Stimulated activated CD8-positive, alpha-beta memory T cell treated with anti-CD3 and anti-CD28 coated beads, Interleukin-4, amount 100 ng/mL, for 4 hours (primary cell): ENCODE measurements at regions not wholly inside any gene's neighbourhood (a gene's known extent, or its start where the extent isn't known, plus 50 kb on each side); places are given as distances from the start of the nearest gene placed in this dataset.

ENCODE experiments used
- DNase-seq, 2 donors: peaks; one replicate each; pipeline ENCODE4 v3.0.0-alpha.2; 2020; ENCODE audit warnings: low read depth in 2 of 2, low spot score in 1 of 2

GRCh38 chr2:60104514-60105505 lies 448.6 kb downstream of the BCL11A start:
- DNase-seq = no peak

GRCh38 chr2:60100034-60100433 lies 453.4 kb downstream of the BCL11A start:
- no peak for DNase-seq

GRCh38 chr2:60098996-60099395 lies 454.5 kb downstream of the BCL11A start:
- DNase-seq = no peak

DNA sequence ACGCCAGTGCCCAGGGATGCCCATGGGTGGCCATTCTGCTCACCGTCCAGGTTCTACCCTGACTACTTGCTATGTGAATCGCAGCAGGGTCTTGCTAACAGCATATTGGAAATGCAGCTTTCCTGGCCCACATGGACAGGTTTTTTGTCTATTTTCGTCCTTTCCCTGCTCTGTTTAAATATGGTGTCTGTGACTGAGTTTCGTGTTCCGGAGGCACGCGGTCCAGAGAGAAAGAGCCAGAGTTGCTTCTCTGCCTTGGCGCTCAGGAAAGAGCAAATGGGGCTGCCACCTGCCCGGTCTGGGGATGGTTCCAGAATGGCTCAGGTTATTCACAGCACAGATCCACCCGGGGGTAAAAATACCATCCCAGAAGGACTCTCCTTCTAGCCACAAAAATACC lies 456.2 kb downstream of the BCL11A start:
- no peak for DNase-seq

DNA sequence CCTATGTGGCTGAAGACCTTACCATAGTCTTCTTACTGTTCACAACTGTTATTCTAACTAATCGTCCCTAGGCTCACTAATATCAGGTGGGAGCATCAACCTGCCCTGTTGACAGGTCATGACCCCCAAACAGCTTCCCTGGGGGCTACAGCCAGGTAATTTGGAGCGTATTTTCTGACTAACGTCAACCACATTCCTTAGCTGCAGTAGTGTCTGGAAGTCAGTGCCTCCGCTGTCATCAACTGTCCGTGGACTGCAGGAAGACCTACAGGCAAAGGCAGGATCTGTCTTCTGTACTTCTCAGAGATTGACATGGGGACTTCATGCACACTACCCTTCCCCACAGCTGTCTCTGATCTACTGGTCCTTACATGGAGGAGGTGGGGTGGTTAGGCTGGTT lies 456.9 kb downstream of the BCL11A start:
- DNase-seq = no peak

GRCh38 chr2:60095903-60096302 lies 457.6 kb downstream of the BCL11A start:
- no peak for DNase-seq

- no peak for DNase-seq
These were observed 458.1 kb downstream of the BCL11A start for GRCh38 chr2:60095202-60095815.

GRCh38 chr2:60094450-60094929 lies 459.0 kb downstream of the BCL11A start:
- DNase-seq = no peak

DNA sequence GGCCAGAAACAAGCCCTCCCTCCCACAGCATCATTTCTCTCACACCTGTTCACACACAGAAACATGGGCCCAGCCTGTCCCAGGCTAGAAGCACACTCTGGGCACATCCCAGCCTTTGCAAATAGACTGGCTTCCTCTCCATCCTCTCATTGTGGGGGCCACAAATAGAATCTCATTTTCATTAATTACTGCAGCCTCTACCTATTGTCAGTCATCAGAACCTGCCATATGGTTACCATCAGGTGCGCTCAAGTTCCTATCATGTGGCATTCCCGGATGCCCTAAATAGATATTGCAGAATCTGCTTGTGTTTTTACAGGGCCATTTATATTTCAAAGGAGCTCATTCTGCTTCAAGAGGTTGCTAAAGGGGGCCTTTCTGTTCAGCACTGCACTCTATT lies 460.7 kb downstream of the BCL11A start:
- no peak for DNase-seq

- DNase-seq = no peak
These were observed 461.6 kb downstream of the BCL11A start for GRCh38 chr2:60091894-60092293.

DNA sequence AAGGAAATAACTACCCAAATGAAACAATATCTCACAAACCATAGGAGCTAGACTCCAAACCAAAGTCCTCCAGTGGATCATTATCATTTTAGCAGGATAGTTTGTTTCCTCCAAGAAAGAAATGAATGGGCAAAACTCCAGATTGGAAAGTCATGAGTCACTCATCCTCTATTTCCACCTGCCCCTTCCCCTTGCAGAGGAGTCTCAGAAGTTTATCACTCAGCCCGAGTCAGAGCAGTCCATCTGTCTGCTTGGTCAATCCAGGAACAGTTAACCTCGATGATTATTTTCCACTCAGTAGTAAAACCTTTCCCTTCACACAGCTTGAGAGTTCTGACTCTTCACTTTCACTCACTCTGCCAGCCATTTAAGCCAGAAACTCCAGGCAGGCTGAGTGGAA lies 462.2 kb downstream of the BCL11A start:
- no peak for DNase-seq

- DNase-seq = no peak
These were observed 473.9 kb downstream of the BCL11A start for GRCh38 chr2:60079562-60079961.

DNA sequence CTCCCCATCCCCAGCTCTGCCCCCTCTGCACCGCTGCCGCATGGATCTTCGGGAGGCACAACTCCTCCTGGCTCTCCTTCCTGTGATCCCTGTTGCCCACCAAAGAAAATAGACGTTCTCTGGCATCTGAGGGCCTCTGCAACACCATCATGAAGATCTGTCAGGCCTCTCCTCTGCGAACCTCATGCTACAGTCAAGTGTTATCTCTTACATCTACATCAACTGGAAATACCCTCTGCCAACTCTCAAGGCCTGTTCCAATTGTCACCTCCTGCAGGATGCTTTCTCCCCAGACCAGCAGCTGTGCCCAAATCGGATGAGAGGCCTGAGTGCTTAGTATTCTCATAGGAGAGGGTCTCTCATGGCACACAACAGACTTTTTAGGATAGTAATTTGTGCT lies 478.4 kb downstream of the BCL11A start:
- no peak for DNase-seq

DNA sequence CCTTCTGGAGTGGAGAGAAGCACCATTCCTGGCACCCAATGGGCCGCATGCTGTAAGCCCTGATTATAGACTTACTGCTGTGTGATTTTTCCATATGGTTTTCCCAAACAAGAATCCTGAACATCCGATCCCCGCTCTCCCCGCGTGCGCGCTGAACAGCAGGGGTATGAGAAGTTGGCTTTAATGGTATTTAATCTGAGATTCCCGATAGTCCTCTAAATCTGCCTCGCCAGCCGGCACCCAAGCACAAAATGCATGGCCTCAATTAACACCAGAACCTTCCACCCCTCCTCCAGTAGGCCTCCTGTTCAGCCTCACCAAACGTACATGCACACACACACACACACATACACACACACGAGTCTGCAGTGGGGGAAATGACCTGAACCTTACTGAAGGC lies 480.3 kb downstream of the BCL11A start:
- DNase-seq = no peak

DNA sequence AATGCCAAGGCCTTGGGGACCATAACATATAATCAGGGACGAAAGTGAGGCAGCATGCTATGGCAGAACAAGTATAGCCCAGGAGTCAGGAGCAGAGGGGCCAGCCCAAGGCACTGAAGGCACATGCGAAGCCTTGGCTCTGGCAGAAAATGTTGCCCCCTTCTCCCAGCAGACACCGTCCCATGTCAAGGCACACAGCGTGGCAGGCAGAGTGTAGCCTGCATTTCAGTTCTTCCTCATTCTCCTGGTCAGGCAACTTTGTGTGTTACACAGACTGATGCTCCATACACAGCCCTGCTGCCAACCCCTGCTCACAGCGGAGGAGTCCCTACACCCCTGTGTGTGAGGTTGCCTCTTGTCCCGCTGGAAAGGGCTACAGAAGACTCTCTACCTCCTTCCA lies 480.8 kb downstream of the BCL11A start:
- no peak for DNase-seq

- no peak for DNase-seq
These were observed 482.0 kb downstream of the BCL11A start for GRCh38 chr2:60071490-60071831.

DNA sequence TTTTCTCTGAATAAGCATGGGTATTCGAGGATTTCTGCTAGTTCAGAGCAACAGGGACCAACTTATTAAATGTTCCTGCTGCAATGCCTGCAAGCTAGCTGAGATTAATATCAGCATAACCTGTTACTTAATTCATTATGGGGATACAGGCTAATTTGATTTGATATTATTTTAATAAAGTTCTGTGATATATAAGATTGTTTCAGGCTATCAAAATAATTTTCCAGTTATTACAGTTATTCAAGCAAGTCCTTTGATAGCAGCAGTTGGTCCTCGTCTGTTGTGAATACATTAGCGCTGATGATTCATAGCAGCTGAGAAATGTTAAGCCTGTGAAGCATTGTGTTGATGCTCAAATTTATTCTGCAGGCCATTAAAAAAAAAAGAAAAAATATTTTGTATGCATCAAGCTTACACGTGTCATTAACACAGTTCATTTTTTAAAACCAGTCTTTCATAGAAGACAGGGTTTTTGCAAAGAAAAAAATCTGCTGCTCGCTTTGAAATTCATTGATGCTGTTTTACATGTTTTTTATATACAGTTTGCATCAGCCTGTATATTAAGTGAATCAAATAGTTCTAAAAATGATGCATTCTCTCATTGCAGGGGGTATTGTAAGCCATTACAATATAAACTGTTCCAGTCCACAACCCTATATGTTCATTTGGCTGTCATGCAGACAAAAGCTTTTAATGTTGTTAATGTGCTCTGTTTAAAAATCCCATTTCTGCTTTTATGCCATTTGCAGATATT lies 482.5 kb downstream of the BCL11A start:
- DNase-seq = no peak

GRCh38 chr2:60070196-60070595 lies 483.3 kb downstream of the BCL11A start:
- DNase-seq = no peak

DNA sequence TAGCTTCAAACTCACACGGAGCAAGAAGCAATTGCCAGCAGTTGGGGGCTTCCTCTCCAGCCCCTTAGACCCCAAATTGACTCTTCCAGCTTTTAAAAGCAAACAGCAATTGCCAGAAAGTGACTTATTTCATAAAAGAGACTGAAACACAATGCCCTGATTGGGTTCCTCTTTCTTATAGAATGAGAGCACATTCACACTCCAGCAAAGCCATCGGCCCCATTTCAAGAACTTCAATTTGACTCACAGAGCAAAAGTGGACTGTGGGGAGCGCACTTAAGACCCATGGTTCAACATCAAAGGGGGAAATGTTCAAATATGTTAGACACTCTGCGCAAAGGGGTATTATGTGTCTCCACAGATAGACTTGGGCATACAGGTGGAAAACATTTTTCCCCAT lies 484.7 kb downstream of the BCL11A start:
- DNase-seq = no peak

DNA sequence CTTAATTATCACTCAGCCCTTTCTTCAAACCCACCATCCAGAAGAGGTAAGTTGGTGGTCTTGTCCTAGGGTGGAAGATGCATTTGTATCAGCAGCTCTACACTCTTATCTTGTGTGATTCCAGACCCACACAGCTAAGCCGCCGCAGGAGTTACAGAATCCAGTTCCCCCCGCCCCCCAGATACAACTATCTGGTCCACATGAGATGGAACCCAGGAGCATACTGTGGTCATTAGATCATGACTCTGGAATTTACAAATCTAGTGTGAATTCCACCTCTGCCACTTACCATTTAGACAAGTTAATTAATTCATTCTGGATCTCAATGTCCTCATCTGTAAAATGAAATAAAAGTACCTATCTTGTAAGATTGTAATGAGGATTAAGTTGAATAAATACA lies 486.4 kb downstream of the BCL11A start:
- no peak for DNase-seq

- no peak for DNase-seq
These were observed 487.2 kb downstream of the BCL11A start for GRCh38 chr2:60066096-60066839.
